H9 (cell line): ENCODE measurements at regions not wholly inside any gene's neighbourhood (a gene's known extent, or its start where the extent isn't known, plus 50 kb on each side); places are given as distances from the start of the nearest gene placed in this dataset.

Experiments used
- DNase-seq: peaks from one replicate; pipeline ENCODE4 v3.0.0-alpha.2; 2017
- H2AFZ ChIP-seq: one replicate; pipeline ENCODE4 v1.6.1; 2013; ENCODE audit warnings: mild to moderate bottlenecking, low read length, control low read depth, moderate library complexity
- H2AK5ac ChIP-seq: 2 replicates; pipeline ENCODE4 v1.6.1; 2013; ENCODE audit warnings: low read length, control low read depth, mixed read lengths; ENCODE audit not compliant: insufficient read length
- H2BK120ac ChIP-seq: one replicate; pipeline ENCODE4 v1.6.1; 2013; ENCODE audit warnings: low read depth, mild to moderate bottlenecking, low read length, control low read depth, inconsistent platforms; ENCODE audit not compliant: poor library complexity, severe bottlenecking
- H2BK12ac ChIP-seq: 2 replicates; pipeline ENCODE4 v1.6.1; 2013; ENCODE audit warnings: low read length, control low read depth, mixed read lengths, low read depth; ENCODE audit not compliant: insufficient read length
- H2BK15ac ChIP-seq: 2 replicates; pipeline ENCODE4 v1.6.1; 2013; ENCODE audit warnings: low read depth, low read length, control low read depth
- H2BK20ac ChIP-seq: one replicate; pipeline ENCODE4 v1.6.1; 2013; ENCODE audit warnings: low read depth, mild to moderate bottlenecking, low read length, control low read depth, inconsistent platforms; ENCODE audit not compliant: poor library complexity, severe bottlenecking
- H2BK5ac ChIP-seq: 2 replicates; pipeline ENCODE4 v1.6.1; 2013; ENCODE audit warnings: low read length, control low read depth, mixed read lengths; ENCODE audit not compliant: insufficient read length
- H3K14ac ChIP-seq: 2 replicates; pipeline ENCODE4 v1.6.1; 2013; ENCODE audit warnings: low read length, control low read depth; ENCODE audit not compliant: insufficient read depth
- H3K18ac ChIP-seq: 2 replicates; pipeline ENCODE4 v1.6.1; 2013; ENCODE audit warnings: low read depth, mild to moderate bottlenecking, mixed read lengths, low read length, control low read depth; ENCODE audit not compliant: insufficient read length
- H3K23ac ChIP-seq: 2 replicates; pipeline ENCODE4 v1.6.1; 2013; ENCODE audit warnings: low read length, control low read depth, mixed read lengths, low read depth; ENCODE audit not compliant: insufficient read length
- H3K23me2 ChIP-seq: 2 replicates; pipeline ENCODE4 v1.6.1; 2013; ENCODE audit warnings: low read depth, mild to moderate bottlenecking, mixed read lengths, low read length, control low read depth; ENCODE audit not compliant: insufficient read length, poor library complexity, severe bottlenecking
- H3K27ac ChIP-seq: 2 replicates; pipeline ENCODE4 v1.5.1; 2013; ENCODE audit warnings: low read length, control low read depth, mixed read lengths, low read depth; ENCODE audit not compliant: insufficient read length
- H3K27me3 ChIP-seq: 2 replicates; pipeline ENCODE4 v1.6.1; 2013; ENCODE audit warnings: low read length, control low read depth, inconsistent platforms; ENCODE audit not compliant: insufficient read depth
- H3K4ac ChIP-seq: 2 replicates; pipeline ENCODE4 v1.6.1; 2013; ENCODE audit warnings: low read depth, mild to moderate bottlenecking, control low read depth, inconsistent platforms, low read length, moderate library complexity
- H3K4me1 ChIP-seq: 2 replicates; pipeline ENCODE4 v1.6.1; 2013; ENCODE audit warnings: low read length, control low read depth, inconsistent platforms; ENCODE audit not compliant: insufficient read depth
- H3K4me2 ChIP-seq: 2 replicates; pipeline ENCODE4 v1.6.1; 2013; ENCODE audit warnings: low read length, control low read depth, mixed read lengths; ENCODE audit not compliant: insufficient read length, insufficient read depth
- H3K56ac ChIP-seq: 2 replicates; pipeline ENCODE4 v1.6.1; 2013; ENCODE audit warnings: low read depth, mild to moderate bottlenecking, mixed read lengths, low read length, control low read depth; ENCODE audit not compliant: insufficient read length
- H3K79me1 ChIP-seq: 2 replicates; pipeline ENCODE4 v1.6.1; 2013; ENCODE audit warnings: low read depth, mild to moderate bottlenecking, moderate library complexity, low read length, control low read depth, inconsistent platforms; ENCODE audit not compliant: insufficient read depth, poor library complexity, severe bottlenecking
- H3K79me2 ChIP-seq: 2 replicates; pipeline ENCODE4 v1.6.1; 2013; ENCODE audit warnings: low read length, control low read depth, inconsistent platforms; ENCODE audit not compliant: insufficient read depth
- H3K9ac ChIP-seq: 2 replicates; pipeline ENCODE4 v1.6.1; 2013; ENCODE audit warnings: low read length, control low read depth, mixed read lengths; ENCODE audit not compliant: insufficient read length; ENCODE audit errors: extremely low read depth
- H3K9me3 ChIP-seq: one replicate; pipeline ENCODE4 v1.6.1; 2013; ENCODE audit warnings: low read depth, low read length, inconsistent platforms; ENCODE audit not compliant: control insufficient read depth
- H3T11ph ChIP-seq: one replicate; pipeline ENCODE4 v1.6.1; 2013; ENCODE audit warnings: mild to moderate bottlenecking, low read length, control low read depth, inconsistent platforms
- H4K20me1 ChIP-seq: one replicate; pipeline ENCODE4 v1.6.1; 2013; ENCODE audit not compliant: control insufficient read depth, insufficient read length, insufficient read depth
- H4K5ac ChIP-seq: 2 replicates; pipeline ENCODE4 v1.6.1; 2013; ENCODE audit warnings: low read depth, mild to moderate bottlenecking, mixed read lengths, low read length, control low read depth; ENCODE audit not compliant: insufficient read length
- H4K8ac ChIP-seq: replicated peaks from 2 replicates; pipeline ENCODE4 v1.6.1; 2013; ENCODE audit warnings: low read length, control low read depth, mixed read lengths, low read depth; ENCODE audit not compliant: insufficient read length
- H4K91ac ChIP-seq: 2 replicates; pipeline ENCODE4 v1.6.1; 2013; ENCODE audit warnings: low read depth, mild to moderate bottlenecking, moderate library complexity, mixed read lengths, low read length, control low read depth; ENCODE audit not compliant: insufficient read length
- H3K27ac Mint-ChIP-seq, 3 experiments: 2 replicates in 2 of 3; 3 replicates in 1 of 3; pipeline ENCODE4 v1.8.0; 2020 to 2021; ENCODE audit warnings: mixed read lengths in 3 of 3, mild to moderate bottlenecking in 1 of 3, moderate library complexity in 1 of 3
- H3K27me3 Mint-ChIP-seq: 2 replicates; pipeline ENCODE4 v1.8.0; 2021; ENCODE audit warnings: low read depth, mild to moderate bottlenecking, moderate library complexity, mixed read lengths
- H3K36me3 Mint-ChIP-seq, 3 experiments: 2 replicates in 2 of 3; 3 replicates in 1 of 3; pipeline ENCODE4 v1.8.0; 2020 to 2021; ENCODE audit warnings: low read depth in 3 of 3, mixed read lengths in 3 of 3; ENCODE audit not compliant: insufficient read depth in 1 of 3
- H3K4me1 Mint-ChIP-seq, 2 experiments: 2 replicates each; pipeline ENCODE4 v1.8.0; 2020; ENCODE audit warnings: mixed read lengths in 2 of 2
- H3K4me3 Mint-ChIP-seq, 2 experiments: 2 replicates in 1 of 2; 3 replicates in 1 of 2; pipeline ENCODE4 v1.8.0; 2020 to 2021; ENCODE audit warnings: mild to moderate bottlenecking in 2 of 2, mixed read lengths in 2 of 2, moderate library complexity in 1 of 2
- H3K9me3 Mint-ChIP-seq, 2 experiments: 2 replicates in 1 of 2; 3 replicates in 1 of 2; pipeline ENCODE4 v1.8.0; 2020; ENCODE audit warnings: mild to moderate bottlenecking in 2 of 2, mixed read lengths in 2 of 2, moderate library complexity in 1 of 2
- CTCF ChIP-seq: fragments of 200-600 bp; sonication (generic); conservative IDR thresholded peaks from 3 replicates; pipeline ENCODE4 v1.8.0; 2021; ENCODE audit warnings: antibody characterized with exemption, mild to moderate bottlenecking
- WGBS: extraction: QIAGEN DNeasy Blood & Tissue Kit; methylation state at CpG from one replicate; pipeline ENCODE4 v1.1.7; 2013; ENCODE audit warnings: missing lambda C conversion rate, low lambda C conversion rate, mixed read lengths; ENCODE audit not compliant: insufficient read length; ENCODE audit errors: extremely low coverage; 5-methylcytosine and 5-hydroxymethylcytosine counted together

GRCh38 chr1:216935901-216936300 is 212.7 kb upstream of the ESRRG start:
- Histone ChIP-seq H3K9ac (no peak overlapping the region), H2BK15ac (no peak overlapping the region), H3K4me2 (no peak overlapping the region), H2BK20ac (no peak overlapping the region), H2BK120ac (no peak overlapping the region), H3K56ac (no peak overlapping the region), H2BK5ac (no peak overlapping the region), H3K23me2 (peaks cover 2% of the 10 kb centered on the region), H3K27ac (no peak overlapping the region), H3K79me2 (no peaks in the 10 kb centered on the region), H3K27me3 (no peaks in the 10 kb centered on the region), H4K91ac (no peak overlapping the region), H2BK12ac (no peak overlapping the region), H3T11ph (no peak overlapping the region), H3K79me1 (no peaks in the 10 kb centered on the region), H3K4ac (no peak overlapping the region), H3K4me1 (peaks cover 15% of the 10 kb centered on the region), H3K23ac (no peak overlapping the region), H3K18ac (no peak overlapping the region), H4K8ac (no peak overlapping the region), H2AFZ (no peak overlapping the region), H4K20me1 (no peaks in the 10 kb centered on the region), H2AK5ac (no peak overlapping the region), H4K5ac (no peak overlapping the region), H3K9me3 (no peaks in the 10 kb centered on the region), H3K14ac (no peak overlapping the region)
- Mint-ChIP-seq H3K27me3 (no peaks in the 10 kb centered on the region; the same call in 1 of the 2 replicates), H3K9me3 (peaks cover 0 to 2% of the 10 kb centered on the region in 2 experiments; a peak in 2 of 5 replicates), H3K4me1 (peaks cover 33 to 40% of the 10 kb centered on the region in 2 experiments), H3K27ac (peak overlapping the region in 2 of 3 experiments; percentile 75 to 88; a peak in 3 of 7 replicates), H3K4me3 (no peak overlapping the region), H3K36me3 (no peaks in the 10 kb centered on the region)
- no peak for TF ChIP-seq CTCF
- DNase-seq: no peak
- no CpG with 5 or more reads among the region's 3 CpGs for WGBS
